SU-DHL-6 (cell line): ENCODE measurements at regions not wholly inside any gene's neighbourhood (a gene's known extent, or its start where the extent isn't known, plus 50 kb on each side); places are given as distances from the start of the nearest gene placed in this dataset.

Experiments used
- EZH2phosphoT487 ChIP-seq: fragments of 200-600 bp; sonication (generic), shearing (Covaris generic); conservative IDR thresholded peaks from 2 replicates; pipeline ENCODE4 v1.6.1; 2018; ENCODE audit warnings: mild to moderate bottlenecking, antibody characterized with exemption, low read length, moderate library complexity, mixed read lengths
- TF ChIP-seq, protein P1 (sequence below): fragments of 200-600 bp; sonication (generic); IDR thresholded peaks from one replicate; pipeline ENCODE4 v1.5.1; 2017; ENCODE audit warnings: antibody characterized with exemption, mild to moderate bottlenecking, low read length, moderate library complexity; ENCODE audit not compliant: insufficient read depth, poor library complexity, severe bottlenecking

DNA sequence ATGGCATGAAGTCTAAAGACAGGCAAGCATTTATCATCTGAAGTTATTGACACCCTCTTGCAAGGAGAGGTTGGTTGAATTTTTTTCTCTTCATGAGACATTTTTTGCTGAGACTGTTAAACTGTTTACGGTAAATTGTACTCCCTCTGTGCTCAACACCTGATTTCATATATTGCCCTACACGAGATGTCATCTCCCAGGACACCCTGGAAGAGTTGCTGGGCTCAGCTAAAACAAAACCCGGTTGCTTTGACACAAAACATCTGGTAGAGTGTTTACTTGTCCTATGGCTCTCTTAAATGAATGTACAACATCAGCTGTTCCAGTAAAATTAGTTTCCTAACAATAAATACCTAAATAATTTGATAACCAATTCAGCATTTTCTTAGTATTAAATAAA lies 533.8 kb downstream of the SOCS6 start:
- TF ChIP-seq, protein P1, sequence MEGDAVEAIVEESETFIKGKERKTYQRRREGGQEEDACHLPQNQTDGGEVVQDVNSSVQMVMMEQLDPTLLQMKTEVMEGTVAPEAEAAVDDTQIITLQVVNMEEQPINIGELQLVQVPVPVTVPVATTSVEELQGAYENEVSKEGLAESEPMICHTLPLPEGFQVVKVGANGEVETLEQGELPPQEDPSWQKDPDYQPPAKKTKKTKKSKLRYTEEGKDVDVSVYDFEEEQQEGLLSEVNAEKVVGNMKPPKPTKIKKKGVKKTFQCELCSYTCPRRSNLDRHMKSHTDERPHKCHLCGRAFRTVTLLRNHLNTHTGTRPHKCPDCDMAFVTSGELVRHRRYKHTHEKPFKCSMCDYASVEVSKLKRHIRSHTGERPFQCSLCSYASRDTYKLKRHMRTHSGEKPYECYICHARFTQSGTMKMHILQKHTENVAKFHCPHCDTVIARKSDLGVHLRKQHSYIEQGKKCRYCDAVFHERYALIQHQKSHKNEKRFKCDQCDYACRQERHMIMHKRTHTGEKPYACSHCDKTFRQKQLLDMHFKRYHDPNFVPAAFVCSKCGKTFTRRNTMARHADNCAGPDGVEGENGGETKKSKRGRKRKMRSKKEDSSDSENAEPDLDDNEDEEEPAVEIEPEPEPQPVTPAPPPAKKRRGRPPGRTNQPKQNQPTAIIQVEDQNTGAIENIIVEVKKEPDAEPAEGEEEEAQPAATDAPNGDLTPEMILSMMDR, result no peak
- no peak for TF ChIP-seq EZH2phosphoT487
